Sigmoid colon (tissue), 6 donors: ENCODE measurements at regions not wholly inside any gene's neighbourhood (a gene's known extent, or its start where the extent isn't known, plus 50 kb on each side); places are given as distances from the start of the nearest gene placed in this dataset.
"Not testable (repeated sequence)": the region's sequence is repeated elsewhere in the genome, so short reads cannot be mapped to it uniquely, and the experiment has no call there.

Experiments
- DNase-seq: peaks from one replicate; pipeline ENCODE4 v3.0.0-alpha.2; 2019
- H3K27ac ChIP-seq, 4 donors: fragments of 200-600 bp; sonication (generic); one replicate each; pipeline ENCODE4 v1.5.1; 2016 to 2019; ENCODE audit warnings: mild to moderate bottlenecking in 1 of 4
- H3K27me3 ChIP-seq, 3 donors: fragments of 200-600 bp; sonication (generic); one replicate each; pipeline ENCODE4 v1.5.1; 2019; ENCODE audit warnings: mild to moderate bottlenecking in 1 of 3
- H3K36me3 ChIP-seq, 4 donors: fragments of 200-600 bp; sonication (generic); one replicate each; pipeline ENCODE4 v1.5.1; 2016 to 2019
- H3K4me1 ChIP-seq, 4 donors: fragments of 200-600 bp; sonication (generic); one replicate each; pipeline ENCODE4 v1.5.1; 2017 to 2019
- H3K4me3 ChIP-seq, 4 donors: fragments of 200-600 bp; sonication (generic); one replicate each; pipeline ENCODE4 v1.5.1; 2017 to 2019; ENCODE audit warnings: mild to moderate bottlenecking in 2 of 4, moderate library complexity in 1 of 4
- H3K9me3 ChIP-seq, 4 donors: fragments of 200-600 bp in 3 of 4; sonication (generic) in 3 of 4; one replicate each; pipeline versions ENCODE4 v1.5.1 to v1.6.1; 2013 to 2019
- EP300 ChIP-seq, 4 donors: sonication (generic); formaldehyde crosslinking; IDR thresholded peaks; one replicate each; pipeline ENCODE4 v1.6.1; 2017; ENCODE audit warnings: antibody characterized with exemption in 4 of 4
- POLR2A ChIP-seq, 2 donors: fragments of 450-650 bp; IDR thresholded peaks; one replicate each; pipeline ENCODE4 v1.6.1; 2016; ENCODE audit warnings: antibody characterized with exemption in 2 of 2, mild to moderate bottlenecking in 2 of 2, moderate library complexity in 2 of 2
- POLR2AphosphoS5 ChIP-seq, 4 donors: sonication (generic); formaldehyde crosslinking; IDR thresholded peaks; one replicate each; pipeline ENCODE4 v1.6.1; 2017; ENCODE audit warnings: antibody characterized with exemption in 4 of 4
- WGBS, 2 donors: extraction: QIAGEN DNeasy Blood & Tissue Kit; methylation state at CpG; one replicate each; pipeline ENCODE4 v1.1.7; 2013; 5-methylcytosine and 5-hydroxymethylcytosine counted together
- intact Hi-C: fragments of 100-400 bp; cut with DNase I; formaldehyde crosslinking; loops from one replicate; pipeline ENCODE4 v1.15.1; 2023
- TF ChIP-seq, protein P1 (sequence below), 4 experiments: fragments of 450-650 bp in 3 of 4; fragments of 200-600 bp in 1 of 4; IDR thresholded peaks; one replicate each; pipeline ENCODE4 v1.5.1; 2016 to 2019; ENCODE audit warnings: antibody characterized with exemption in 4 of 4, mild to moderate bottlenecking in 3 of 4, moderate library complexity in 2 of 4
- donor health status: healthy with polysubstance abuse.
- donor health status: healthy.

DNA sequence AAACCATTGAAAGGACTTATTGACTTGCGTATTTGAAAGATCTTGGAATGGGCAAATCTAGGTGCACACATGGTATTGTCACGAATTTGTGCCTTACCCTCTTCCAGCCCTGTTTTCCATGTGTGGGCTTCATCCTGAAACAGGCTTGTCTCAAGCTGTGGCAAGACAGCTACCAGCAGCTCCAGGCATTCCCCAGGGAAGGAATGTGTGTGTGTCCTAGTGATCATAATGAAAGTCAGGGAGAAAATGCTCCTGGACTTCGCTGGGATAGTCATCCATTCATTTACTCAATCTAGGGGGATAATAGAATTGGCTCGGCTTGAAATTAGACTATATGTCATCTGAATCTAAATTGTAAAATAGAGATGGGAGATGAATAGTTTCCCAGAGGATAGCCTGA is 676.2 kb downstream of the CBLN4 start:
- Histone ChIP-seq H3K4me3 (no peak overlapping the region), H3K27ac (no peak overlapping the region), H3K27me3 (no peaks in the 10 kb centered on the region), H3K36me3 (no peaks in the 10 kb centered on the region), H3K4me1 (no peaks in the 10 kb centered on the region), H3K9me3 (no peaks in the 10 kb centered on the region)
- WGBS, 2 donors = 78 to 80% methylated on average over 4 of the region's 4 CpGs
- TF ChIP-seq POLR2A (IDR thresholded peaks at IDR 0.05) = no peak
- TF ChIP-seq EP300 (IDR thresholded peaks at IDR 0.05) = no peak
- no peak for TF ChIP-seq POLR2AphosphoS5 (IDR thresholded peaks at IDR 0.05)
- TF ChIP-seq, protein P1, sequence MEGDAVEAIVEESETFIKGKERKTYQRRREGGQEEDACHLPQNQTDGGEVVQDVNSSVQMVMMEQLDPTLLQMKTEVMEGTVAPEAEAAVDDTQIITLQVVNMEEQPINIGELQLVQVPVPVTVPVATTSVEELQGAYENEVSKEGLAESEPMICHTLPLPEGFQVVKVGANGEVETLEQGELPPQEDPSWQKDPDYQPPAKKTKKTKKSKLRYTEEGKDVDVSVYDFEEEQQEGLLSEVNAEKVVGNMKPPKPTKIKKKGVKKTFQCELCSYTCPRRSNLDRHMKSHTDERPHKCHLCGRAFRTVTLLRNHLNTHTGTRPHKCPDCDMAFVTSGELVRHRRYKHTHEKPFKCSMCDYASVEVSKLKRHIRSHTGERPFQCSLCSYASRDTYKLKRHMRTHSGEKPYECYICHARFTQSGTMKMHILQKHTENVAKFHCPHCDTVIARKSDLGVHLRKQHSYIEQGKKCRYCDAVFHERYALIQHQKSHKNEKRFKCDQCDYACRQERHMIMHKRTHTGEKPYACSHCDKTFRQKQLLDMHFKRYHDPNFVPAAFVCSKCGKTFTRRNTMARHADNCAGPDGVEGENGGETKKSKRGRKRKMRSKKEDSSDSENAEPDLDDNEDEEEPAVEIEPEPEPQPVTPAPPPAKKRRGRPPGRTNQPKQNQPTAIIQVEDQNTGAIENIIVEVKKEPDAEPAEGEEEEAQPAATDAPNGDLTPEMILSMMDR (IDR thresholded peaks at IDR 0.05) = no peak
- DNase-seq = no peak
- intact Hi-C loops = no loop called here

DNA sequence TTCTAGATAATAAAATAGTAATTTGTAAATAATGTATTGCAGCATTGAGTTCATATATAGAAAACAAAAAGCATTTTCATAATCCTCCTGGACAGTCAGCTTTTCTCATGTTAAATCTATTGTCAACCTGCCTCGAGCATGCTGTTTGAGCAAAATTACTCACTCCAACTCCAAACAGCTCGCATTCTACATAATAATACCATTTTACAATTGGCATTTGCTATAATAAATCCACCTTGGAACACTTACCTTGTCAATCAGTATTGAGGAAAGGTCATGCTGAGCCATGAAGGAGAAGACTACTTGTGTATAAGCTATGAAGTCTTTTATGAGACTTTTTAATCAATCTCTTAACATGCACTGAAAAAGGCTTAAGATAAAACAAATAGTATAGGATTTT is 682.6 kb downstream of the CBLN4 start:
- Histone ChIP-seq H3K9me3 (no peaks in the 10 kb centered on the region), H3K27ac (no peak overlapping the region), H3K4me1 (no peaks in the 10 kb centered on the region), H3K4me3 (no peak overlapping the region), H3K36me3 (no peaks in the 10 kb centered on the region), H3K27me3 (no peaks in the 10 kb centered on the region)
- intact Hi-C loops = no loop called here
- WGBS, 2 donors = 61 to 62% methylated on average over 2 of the region's 2 CpGs
- DNase-seq = no peak
- TF ChIP-seq EP300 (IDR thresholded peaks at IDR 0.05) (no peak), POLR2AphosphoS5 (IDR thresholded peaks at IDR 0.05) (no peak), POLR2A (IDR thresholded peaks at IDR 0.05) (no peak)
- TF ChIP-seq, protein P1 (IDR thresholded peaks at IDR 0.05) = no peak

DNA sequence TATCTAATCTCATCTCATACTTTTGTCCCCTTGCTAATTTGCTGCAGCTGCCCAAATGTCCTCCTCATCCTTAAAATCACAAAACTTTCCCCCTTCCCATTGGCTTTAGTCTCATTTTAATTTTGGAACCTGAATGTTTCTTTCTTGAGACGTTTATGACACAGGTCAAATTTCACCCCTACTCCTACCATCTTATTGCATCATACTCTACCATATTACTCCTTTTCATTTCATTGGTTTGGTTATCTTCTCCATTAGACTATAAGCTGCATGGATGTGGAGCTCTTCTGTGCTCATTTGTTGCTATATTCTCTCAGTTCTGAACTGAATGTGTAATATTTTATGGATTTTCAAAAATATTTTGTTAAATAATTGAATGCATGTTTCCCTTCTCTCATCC is 688.6 kb downstream of the CBLN4 start:
- H3K4me3 ChIP-seq = no peak overlapping the region
- H3K9me3 ChIP-seq = no peaks in the 10 kb centered on the region
- intact Hi-C loops = no loop called here
- DNase-seq = no peak
- TF ChIP-seq, protein P1 (IDR thresholded peaks at IDR 0.05) = no peak
- TF ChIP-seq POLR2A (IDR thresholded peaks at IDR 0.05) (no peak), EP300 (IDR thresholded peaks at IDR 0.05) (no peak), POLR2AphosphoS5 (IDR thresholded peaks at IDR 0.05) (no peak)
- 54 to 75% methylated on average over 1 of the region's 1 CpG for WGBS, 2 donors
- no peaks in the 10 kb centered on the region for H3K27me3 ChIP-seq
- H3K27ac ChIP-seq = no peak overlapping the region
- no peaks in the 10 kb centered on the region for H3K36me3 ChIP-seq
- H3K4me1 ChIP-seq = no peaks in the 10 kb centered on the region

DNA sequence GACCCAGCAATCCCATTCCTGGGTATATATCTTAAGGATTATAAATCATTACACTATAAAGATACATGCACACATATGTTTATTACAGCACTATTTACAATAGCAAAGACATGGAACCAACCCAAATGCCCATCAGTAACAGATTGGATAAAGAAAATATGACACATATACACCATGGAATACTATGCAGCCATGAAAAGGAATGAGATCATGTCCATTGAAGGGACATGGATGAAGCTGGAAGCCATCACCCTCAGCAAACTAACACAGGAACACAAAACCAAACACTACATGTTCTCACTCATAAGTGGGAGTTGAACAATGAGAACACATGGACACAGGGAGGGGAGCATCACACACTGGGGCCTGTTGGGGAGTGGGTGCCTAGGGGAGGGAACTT is 694.5 kb downstream of the CBLN4 start:
- H3K4me3 ChIP-seq, H3K36me3 ChIP-seq, DNase-seq, H3K9me3 ChIP-seq, H3K27me3 ChIP-seq, H3K27ac ChIP-seq, H3K4me1 ChIP-seq, intact Hi-C loops: not testable (repeated sequence)

GRCh38 chr20:55291261-55291660 is 714.1 kb downstream of the CBLN4 start:
- DNase-seq = no peak
- intact Hi-C loops = no loop called here
- Histone ChIP-seq H3K27ac (no peak overlapping the region), H3K36me3 (no peaks in the 10 kb centered on the region), H3K4me3 (no peak overlapping the region), H3K9me3 (no peaks in the 10 kb centered on the region), H3K4me1 (no peaks in the 10 kb centered on the region), H3K27me3 (no peaks in the 10 kb centered on the region)
- WGBS, 2 donors = 81 to 84% methylated on average over 1 of the region's 1 CpG
- TF ChIP-seq, protein P1 (IDR thresholded peaks at IDR 0.05) = no peak
- TF ChIP-seq POLR2A (IDR thresholded peaks at IDR 0.05) (no peak), POLR2AphosphoS5 (IDR thresholded peaks at IDR 0.05) (no peak)
